GM04503 (cell line): ENCODE measurements at regions not wholly inside any gene's neighbourhood (a gene's known extent, or its start where the extent isn't known, plus 50 kb on each side); places are given as distances from the start of the nearest gene placed in this dataset.
A peak's percentile ranks its signal among the peaks of the same experiment; 100 is the strongest.
"Not testable (repeated sequence)": the region's sequence is repeated elsewhere in the genome, so short reads cannot be mapped to it uniquely, and the experiment has no call there.

Experiments
- DNase-seq: peaks from one replicate; pipeline ENCODE4 v3.0.0-alpha.2; 2012; ENCODE audit warnings: low read depth

- DNase-seq: peak; percentile 50
Measured at GRCh38 chrX:138859421-138859820, 147.9 kb upstream of the FGF13 start.

- DNase-seq: peak; percentile 57
Measured at GRCh38 chrX:138858951-138859350, 147.4 kb upstream of the FGF13 start.

- DNase-seq: peak; percentile 72
Measured at GRCh38 chrX:138858438-138858837, 146.9 kb upstream of the FGF13 start.

- no peak for DNase-seq
Measured at GRCh38 chrX:138856881-138857604, 145.5 kb upstream of the FGF13 start.

GRCh38 chrX:138853936-138854335, 142.4 kb upstream of the FGF13 start:
- no peak for DNase-seq

GRCh38 chrX:138849521-138849920, 138.0 kb upstream of the FGF13 start:
- DNase-seq: no peak

- no peak for DNase-seq
Measured at GRCh38 chrX:138847930-138848329, 136.4 kb upstream of the FGF13 start.

GRCh38 chrX:138845786-138846185, 134.3 kb upstream of the FGF13 start:
- DNase-seq: no peak

GRCh38 chrX:138807400-138807799, 95.9 kb upstream of the FGF13 start:
- DNase-seq: not testable (repeated sequence)

- DNase-seq: no peak
Measured at GRCh38 chrX:138794246-138794645, 82.7 kb upstream of the FGF13 start.

- DNase-seq: no peak
Measured at GRCh38 chrX:138791551-138791950, 80.0 kb upstream of the FGF13 start.

- DNase-seq: no peak
Measured at GRCh38 chrX:138788771-138789170, 77.3 kb upstream of the FGF13 start.

GRCh38 chrX:138778576-138778909, 67.0 kb upstream of the FGF13 start:
- not testable (repeated sequence) for DNase-seq

GRCh38 chrX:138777908-138778575, 66.5 kb upstream of the FGF13 start:
- DNase-seq: not testable (repeated sequence)

- DNase-seq: no peak
Measured at GRCh38 chrX:138777230-138777629, 65.7 kb upstream of the FGF13 start.

- peak; percentile 16 for DNase-seq
Measured at GRCh38 chrX:138775517-138775916, 64.0 kb upstream of the FGF13 start.

- no peak for DNase-seq
Measured at GRCh38 chrX:138771047-138771446, 59.5 kb upstream of the FGF13 start.

- no peak for DNase-seq
Measured at GRCh38 chrX:138769918-138770317, 58.4 kb upstream of the FGF13 start.

- DNase-seq: peak; percentile 42
Measured at GRCh38 chrX:138765051-138765450, 53.5 kb upstream of the FGF13 start.

- no peak for DNase-seq
Measured at GRCh38 chrX:138763761-138764160, 52.2 kb upstream of the FGF13 start.

GRCh38 chrX:138761380-138761779, 49.9 kb upstream of the FGF13 start:
- DNase-seq: no peak
